DND-41 (cell line): ENCODE measurements at regions not wholly inside any gene's neighbourhood (a gene's known extent, or its start where the extent isn't known, plus 50 kb on each side); places are given as distances from the start of the nearest gene placed in this dataset.

Source experiments
- ATAC-seq: fragments of 200-7000 bp; cut with Tn5 transposase; 3 replicates; pipeline ENCODE4 v1.9.1; 2021; ENCODE audit warnings: low read depth; ENCODE audit not compliant: insufficient read depth
- DNase-seq: peaks from one replicate; pipeline ENCODE4 v3.0.0-alpha.2; 2020
- H2AFZ ChIP-seq: 2 replicates; pipeline ENCODE4 v1.6.0; 2012; ENCODE audit warnings: low read depth, low read length
- H3K27ac ChIP-seq: 2 replicates; pipeline ENCODE4 v1.5.1; 2012; ENCODE audit warnings: low read length, inconsistent platforms
- H3K27me3 ChIP-seq: fragments of 200-600 bp; sonication (generic); 2 replicates; pipeline ENCODE4 v1.6.0; 2012; ENCODE audit warnings: low read length, mild to moderate bottlenecking, inconsistent platforms; ENCODE audit not compliant: insufficient read depth, poor library complexity
- H3K36me3 ChIP-seq: 2 replicates; pipeline ENCODE4 v1.5.1; 2012; ENCODE audit warnings: low read length, inconsistent platforms; ENCODE audit not compliant: insufficient read depth
- H3K4me1 ChIP-seq: 2 replicates; pipeline ENCODE4 v1.5.1; 2012; ENCODE audit warnings: mild to moderate bottlenecking, low read length; ENCODE audit not compliant: insufficient read depth
- H3K4me2 ChIP-seq: 2 replicates; pipeline ENCODE4 v1.6.0; 2012; ENCODE audit warnings: mild to moderate bottlenecking, moderate library complexity, low read length, inconsistent platforms; ENCODE audit not compliant: insufficient read depth
- H3K4me3 ChIP-seq, 2 experiments: fragments of 200-600 bp in 1 of 2; shearing (Covaris generic) in 1 of 2; 2 replicates each; pipeline ENCODE4 v1.5.1; 2012 to 2016; ENCODE audit warnings: inconsistent platforms in 2 of 2, low read length in 2 of 2, mild to moderate bottlenecking in 2 of 2, low read depth in 1 of 2, moderate library complexity in 1 of 2
- H3K79me2 ChIP-seq: 2 replicates; pipeline ENCODE4 v1.6.0; 2012; ENCODE audit warnings: low read length, inconsistent platforms; ENCODE audit not compliant: insufficient read depth
- H3K9ac ChIP-seq: 2 replicates; pipeline ENCODE4 v1.6.0; 2012; ENCODE audit warnings: low read depth, mild to moderate bottlenecking, inconsistent platforms, low read length, moderate library complexity
- H3K9me3 ChIP-seq: 2 replicates; pipeline ENCODE4 v1.5.1; 2012; ENCODE audit warnings: low read length, moderate library complexity, mild to moderate bottlenecking, inconsistent platforms; ENCODE audit not compliant: insufficient read depth, severe bottlenecking
- H4K20me1 ChIP-seq: 2 replicates; pipeline ENCODE4 v1.6.0; 2012; ENCODE audit warnings: low read length; ENCODE audit not compliant: insufficient read depth
- CTCF ChIP-seq: IDR thresholded peaks from 2 replicates; pipeline ENCODE4 v1.5.1; 2012; ENCODE audit warnings: borderline replicate concordance, low read length, moderate library complexity, mild to moderate bottlenecking; ENCODE audit not compliant: poor library complexity, severe bottlenecking; ENCODE audit errors: extremely low read depth
- EZH2 ChIP-seq: IDR thresholded peaks from 3 replicates; pipeline ENCODE4 v1.6.1; 2012; ENCODE audit warnings: borderline replicate concordance, low read depth, mild to moderate bottlenecking, moderate library complexity, low read length, inconsistent platforms; ENCODE audit not compliant: severe bottlenecking

DNA sequence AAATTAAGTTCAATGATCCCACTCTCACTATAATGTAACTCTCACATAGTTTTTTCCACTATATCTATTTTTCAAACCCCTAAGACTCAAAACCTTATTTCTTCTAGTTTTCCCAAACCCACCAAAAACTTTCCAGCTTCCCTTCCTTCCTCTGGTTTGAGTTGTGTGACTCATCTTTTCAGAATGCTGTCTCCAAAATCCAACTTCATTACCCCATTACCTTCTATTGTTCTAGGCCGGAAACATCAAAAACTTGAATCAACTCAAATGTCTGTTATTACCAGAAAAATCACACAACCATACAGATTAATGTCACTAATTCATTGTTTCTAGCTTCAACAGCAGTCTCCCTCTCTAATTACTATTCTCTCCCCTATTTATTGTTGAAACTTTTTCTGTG lies 1090.3 kb downstream of the HACE1 start:
- Histone ChIP-seq H3K9ac (no peak overlapping the region), H3K9me3 (no peaks in the 10 kb centered on the region), H3K27me3 (no peaks in the 10 kb centered on the region), H3K79me2 (no peaks in the 10 kb centered on the region), H3K4me3 (no peak overlapping the region), H3K4me2 (no peak overlapping the region), H3K36me3 (no peaks in the 10 kb centered on the region), H4K20me1 (no peaks in the 10 kb centered on the region), H2AFZ (no peak overlapping the region), H3K27ac (no peak overlapping the region), H3K4me1 (no peaks in the 10 kb centered on the region)
- ATAC-seq (no peak), DNase-seq (no peak)
- TF ChIP-seq CTCF = no peak
- no peak for TF ChIP-seq EZH2

DNA sequence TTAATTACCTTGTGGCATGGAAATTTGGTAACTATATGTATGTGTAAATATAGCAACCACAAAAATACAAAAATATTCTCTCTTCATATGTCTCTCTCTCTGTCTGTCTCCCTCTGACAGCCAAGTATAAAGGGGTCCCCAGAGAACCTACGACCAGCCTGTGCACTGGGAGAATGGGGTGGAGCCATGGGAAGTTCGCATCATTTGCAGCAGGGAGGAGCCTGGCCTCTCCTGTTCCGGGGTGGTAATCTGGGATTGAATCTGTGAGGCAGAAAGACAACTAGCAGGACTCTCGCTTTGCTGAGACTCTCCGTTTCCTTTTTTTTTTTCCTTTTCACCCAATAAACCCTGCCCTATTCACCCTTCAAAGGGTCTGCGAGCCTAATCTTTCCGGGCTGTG lies 1109.1 kb downstream of the HACE1 start:
- ATAC-seq = no peak
- Histone ChIP-seq H2AFZ (no peak overlapping the region), H3K27me3 (no peaks in the 10 kb centered on the region), H3K9me3 (no peaks in the 10 kb centered on the region), H3K4me3 (no peak overlapping the region), H3K36me3 (no peaks in the 10 kb centered on the region), H3K27ac (no peak overlapping the region), H3K4me1 (no peaks in the 10 kb centered on the region), H4K20me1 (no peaks in the 10 kb centered on the region), H3K9ac (no peak overlapping the region), H3K79me2 (no peaks in the 10 kb centered on the region), H3K4me2 (no peak overlapping the region)
- DNase-seq = no peak
- TF ChIP-seq EZH2 (no peak), CTCF (no peak)

- Histone ChIP-seq H4K20me1 (no peaks in the 10 kb centered on the region), H3K9me3 (no peaks in the 10 kb centered on the region), H2AFZ (no peak overlapping the region), H3K4me3 (no peak overlapping the region), H3K4me1 (no peaks in the 10 kb centered on the region), H3K27me3 (no peaks in the 10 kb centered on the region), H3K36me3 (no peaks in the 10 kb centered on the region), H3K79me2 (no peaks in the 10 kb centered on the region), H3K9ac (no peak overlapping the region), H3K27ac (no peak overlapping the region), H3K4me2 (no peak overlapping the region)
- DNase-seq (no peak), ATAC-seq (no peak)
- TF ChIP-seq EZH2 = no peak
- TF ChIP-seq CTCF = no peak
Measured at GRCh38 chr6:103734016-103734415, 1125.7 kb downstream of the HACE1 start.

DNA sequence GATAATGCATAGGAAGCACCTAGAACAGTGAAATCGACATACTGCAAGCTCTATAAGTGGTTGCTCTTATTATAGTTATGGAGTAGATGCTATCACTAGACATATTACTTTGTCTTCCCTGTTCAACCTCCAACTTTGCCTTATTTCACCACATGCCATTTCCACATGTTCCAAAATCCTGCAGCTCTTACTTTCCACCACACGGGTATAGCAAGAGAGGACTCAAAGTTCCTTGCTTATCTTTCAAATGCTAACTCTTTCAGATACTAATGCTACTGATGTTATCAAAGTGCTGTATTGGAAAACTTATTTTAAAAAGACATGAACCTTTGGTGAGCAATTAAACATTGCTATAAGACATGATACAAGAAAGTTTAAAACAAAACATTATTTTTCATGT lies 1130.1 kb downstream of the HACE1 start:
- H3K4me3 ChIP-seq = no peak overlapping the region
- no peaks in the 10 kb centered on the region for H3K9me3 ChIP-seq
- no peak overlapping the region for H3K27ac ChIP-seq
- H2AFZ ChIP-seq = no peak overlapping the region
- TF ChIP-seq CTCF (no peak), EZH2 (no peak)
- no peaks in the 10 kb centered on the region for H3K27me3 ChIP-seq
- no peak overlapping the region for H3K9ac ChIP-seq
- no peak overlapping the region for H3K4me2 ChIP-seq
- no peaks in the 10 kb centered on the region for H4K20me1 ChIP-seq
- DNase-seq = no peak
- H3K36me3 ChIP-seq = no peaks in the 10 kb centered on the region
- ATAC-seq = no peak
- H3K79me2 ChIP-seq = no peaks in the 10 kb centered on the region
- H3K4me1 ChIP-seq = no peaks in the 10 kb centered on the region
